Suprapubic skin (tissue), 4 donors: ENCODE measurements at regions not wholly inside any gene's neighbourhood (a gene's known extent, or its start where the extent isn't known, plus 50 kb on each side); places are given as distances from the start of the nearest gene placed in this dataset.

Experiments
- EP300 ChIP-seq: sonication (generic); formaldehyde crosslinking; IDR thresholded peaks from one replicate; pipeline ENCODE4 v1.6.1; 2017; ENCODE audit warnings: antibody characterized with exemption
- POLR2A ChIP-seq, 2 donors: fragments of 450-650 bp; IDR thresholded peaks; one replicate each; pipeline ENCODE4 v1.6.1; 2017; ENCODE audit warnings: antibody characterized with exemption in 2 of 2, mild to moderate bottlenecking in 2 of 2, moderate library complexity in 2 of 2
- POLR2AphosphoS5 ChIP-seq, 3 donors: sonication (generic); formaldehyde crosslinking; IDR thresholded peaks; one replicate each; pipeline ENCODE4 v1.6.1; 2017; ENCODE audit warnings: antibody characterized with exemption in 3 of 3
- TF ChIP-seq, protein P1 (sequence below), 2 donors: fragments of 200-600 bp in 1 of 2; fragments of 450-650 bp in 1 of 2; sonication (generic) in 1 of 2; IDR thresholded peaks; one replicate each; pipeline ENCODE4 v1.5.1; 2016 to 2019; ENCODE audit warnings: antibody characterized with exemption in 2 of 2, mild to moderate bottlenecking in 1 of 2, moderate library complexity in 1 of 2

DNA sequence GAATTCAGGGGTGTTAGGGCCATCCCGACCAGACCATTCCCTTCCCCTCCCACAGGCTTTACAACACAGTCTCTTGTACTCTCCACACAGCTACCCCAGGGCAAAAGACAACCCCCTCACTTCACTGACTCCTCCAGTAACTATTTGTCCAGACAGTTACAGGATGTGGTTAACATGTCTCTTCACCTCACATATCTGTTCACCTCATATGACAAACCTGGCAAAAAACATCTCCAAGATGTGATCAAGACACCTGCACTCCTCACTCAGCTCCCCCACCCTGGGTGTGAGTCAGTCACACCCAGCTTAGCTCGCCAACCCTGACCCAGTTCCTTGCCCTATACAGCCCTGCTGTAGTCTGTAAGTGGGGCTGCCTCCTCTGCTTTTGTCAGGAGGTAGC is 490.5 kb upstream of the CHRM3 start:
- TF ChIP-seq, protein P1, sequence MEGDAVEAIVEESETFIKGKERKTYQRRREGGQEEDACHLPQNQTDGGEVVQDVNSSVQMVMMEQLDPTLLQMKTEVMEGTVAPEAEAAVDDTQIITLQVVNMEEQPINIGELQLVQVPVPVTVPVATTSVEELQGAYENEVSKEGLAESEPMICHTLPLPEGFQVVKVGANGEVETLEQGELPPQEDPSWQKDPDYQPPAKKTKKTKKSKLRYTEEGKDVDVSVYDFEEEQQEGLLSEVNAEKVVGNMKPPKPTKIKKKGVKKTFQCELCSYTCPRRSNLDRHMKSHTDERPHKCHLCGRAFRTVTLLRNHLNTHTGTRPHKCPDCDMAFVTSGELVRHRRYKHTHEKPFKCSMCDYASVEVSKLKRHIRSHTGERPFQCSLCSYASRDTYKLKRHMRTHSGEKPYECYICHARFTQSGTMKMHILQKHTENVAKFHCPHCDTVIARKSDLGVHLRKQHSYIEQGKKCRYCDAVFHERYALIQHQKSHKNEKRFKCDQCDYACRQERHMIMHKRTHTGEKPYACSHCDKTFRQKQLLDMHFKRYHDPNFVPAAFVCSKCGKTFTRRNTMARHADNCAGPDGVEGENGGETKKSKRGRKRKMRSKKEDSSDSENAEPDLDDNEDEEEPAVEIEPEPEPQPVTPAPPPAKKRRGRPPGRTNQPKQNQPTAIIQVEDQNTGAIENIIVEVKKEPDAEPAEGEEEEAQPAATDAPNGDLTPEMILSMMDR (IDR thresholded peaks at IDR 0.05) = no peak
- no peak for TF ChIP-seq POLR2A (IDR thresholded peaks at IDR 0.05)
- TF ChIP-seq POLR2AphosphoS5 (IDR thresholded peaks at IDR 0.05) = no peak
- no peak for TF ChIP-seq EP300
